NCI-H2227 (cell line): ENCODE measurements at regions not wholly inside any gene's neighbourhood (a gene's known extent, or its start where the extent isn't known, plus 50 kb on each side); places are given as distances from the start of the nearest gene placed in this dataset.

Experiments
- DNase-seq: peaks from one replicate; lab custom pipeline; 2025; ENCODE audit not compliant: unreplicated experiment; lab: John Stamatoyannopoulos, UW

DNA sequence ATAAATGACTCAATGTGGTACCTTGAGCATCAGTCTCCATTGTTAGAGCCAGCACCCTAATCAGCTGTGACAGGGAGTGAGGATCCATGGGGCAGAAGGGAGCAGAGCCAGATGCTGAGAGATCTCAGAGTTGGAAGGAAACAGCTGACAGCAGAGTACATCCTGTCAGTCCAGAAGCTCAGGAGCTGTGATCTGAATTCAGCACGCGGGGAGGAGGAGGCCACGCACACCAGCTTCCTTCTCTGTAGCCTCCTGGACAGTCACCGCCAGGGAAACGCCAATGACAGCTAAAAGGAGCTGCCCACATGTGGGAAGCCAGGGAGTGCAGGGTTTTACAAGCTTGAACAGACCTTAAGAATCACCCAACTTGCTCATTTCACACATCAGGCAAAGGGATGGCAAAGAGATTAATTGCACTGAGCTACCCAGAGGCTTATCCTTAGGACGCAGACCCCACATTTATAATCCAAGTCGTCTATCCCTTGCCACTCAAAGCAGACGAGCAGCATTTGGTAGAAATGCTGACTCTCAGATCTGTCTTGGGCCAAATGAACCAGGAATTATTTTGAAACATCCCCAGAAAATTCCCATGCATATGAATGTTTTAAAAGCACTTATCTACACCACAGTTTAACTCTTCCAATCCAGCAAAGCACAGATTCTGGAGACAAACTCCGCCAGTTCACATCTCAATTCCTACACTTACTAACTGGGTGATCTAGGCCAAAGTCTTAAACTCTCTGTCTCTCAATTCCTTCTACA is 322.6 kb upstream of the TMTC1 start:
- DNase-seq: no peak

DNA sequence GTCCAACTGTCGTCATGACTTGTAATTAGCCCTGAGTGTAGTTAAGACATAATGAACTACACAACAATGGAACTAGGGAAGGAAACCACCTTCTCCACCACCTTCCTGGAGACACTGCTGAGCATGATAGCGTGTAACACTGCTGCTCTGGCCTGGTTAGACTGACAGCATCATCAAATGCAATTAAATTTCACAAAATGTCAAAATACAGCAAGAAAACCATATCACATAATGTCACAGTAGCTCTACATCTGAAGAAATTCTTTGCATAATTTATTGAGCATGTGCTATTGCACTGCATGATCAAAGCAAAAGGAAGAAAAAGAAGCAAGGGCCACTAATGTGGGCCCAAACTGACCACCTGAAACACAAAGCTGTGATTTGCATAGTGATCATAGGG is 321.8 kb upstream of the TMTC1 start:
- DNase-seq: no peak

DNA sequence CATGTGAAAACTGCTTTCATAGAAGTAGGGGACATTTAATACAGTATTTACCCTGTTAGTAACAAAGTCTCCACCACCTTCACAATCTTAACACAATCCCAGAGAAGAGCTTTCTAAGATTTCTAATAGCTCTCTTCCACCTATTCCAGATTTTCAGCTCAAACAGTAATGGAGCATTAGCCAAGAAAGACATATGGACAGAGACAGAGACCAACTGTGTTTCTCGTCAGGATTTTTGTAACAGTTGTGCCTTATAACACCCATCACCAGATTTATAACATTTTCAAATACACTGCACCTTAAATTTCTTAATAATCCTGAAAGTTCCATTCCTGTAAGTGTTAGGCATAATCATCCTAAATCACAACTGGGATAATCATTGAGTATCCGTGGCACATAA is 321.2 kb upstream of the TMTC1 start:
- DNase-seq: no peak

DNA sequence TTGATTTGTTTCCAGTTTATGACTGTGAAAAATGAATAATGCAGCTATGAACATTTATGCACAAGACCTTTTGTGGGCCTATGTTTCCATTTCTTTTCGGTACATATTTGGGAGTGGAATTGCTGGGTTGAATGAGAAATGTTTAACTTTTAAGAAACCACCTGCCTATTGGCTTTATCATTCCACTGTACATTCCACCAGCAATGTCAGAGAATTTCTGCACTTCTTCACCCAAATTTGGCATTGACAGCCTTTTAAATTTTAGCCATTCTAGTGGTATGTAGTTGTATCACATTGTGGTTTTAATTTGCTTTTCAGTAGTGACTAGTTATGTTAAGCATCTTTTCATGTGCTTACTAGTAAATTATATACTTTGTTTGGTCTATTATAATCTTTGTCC is 317.0 kb upstream of the TMTC1 start:
- DNase-seq: no peak

DNA sequence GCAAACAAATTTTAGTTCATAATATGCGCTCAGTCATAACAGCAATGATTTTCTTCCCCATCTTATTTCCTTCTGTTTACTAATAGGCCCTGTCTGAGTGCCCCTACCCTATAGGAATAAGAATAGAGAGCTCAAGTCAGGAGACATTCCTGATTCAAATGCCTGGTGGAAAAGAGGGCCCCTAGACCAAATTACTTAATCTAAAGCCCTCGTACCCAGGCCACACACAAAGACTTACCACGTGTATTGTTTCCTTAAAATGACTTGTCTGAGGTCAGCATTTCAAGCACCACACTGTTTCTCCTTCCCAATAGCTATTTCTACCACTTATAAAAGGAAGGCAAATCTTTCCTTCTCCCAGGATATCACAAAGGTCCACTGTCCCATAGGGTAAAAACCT is 314.9 kb upstream of the TMTC1 start:
- DNase-seq: no peak

DNA sequence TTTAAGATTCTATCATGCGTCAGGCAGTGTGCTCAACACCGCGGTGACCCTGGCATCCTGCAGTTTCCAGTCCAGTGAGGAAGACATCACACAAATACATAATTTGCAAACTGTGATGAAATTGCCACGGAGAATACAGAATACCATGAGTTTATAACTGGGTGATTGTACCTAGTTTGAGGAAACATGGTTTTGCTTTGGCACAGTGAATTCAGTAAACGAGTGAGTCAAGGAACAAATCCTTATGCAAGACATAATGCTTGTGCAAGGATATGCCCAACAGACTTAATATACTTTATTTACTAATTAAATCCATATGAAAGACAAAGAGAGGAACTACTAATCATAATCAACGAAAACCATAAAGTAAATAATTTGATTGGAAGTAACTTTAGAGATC is 311.8 kb upstream of the TMTC1 start:
- DNase-seq: no peak

DNA sequence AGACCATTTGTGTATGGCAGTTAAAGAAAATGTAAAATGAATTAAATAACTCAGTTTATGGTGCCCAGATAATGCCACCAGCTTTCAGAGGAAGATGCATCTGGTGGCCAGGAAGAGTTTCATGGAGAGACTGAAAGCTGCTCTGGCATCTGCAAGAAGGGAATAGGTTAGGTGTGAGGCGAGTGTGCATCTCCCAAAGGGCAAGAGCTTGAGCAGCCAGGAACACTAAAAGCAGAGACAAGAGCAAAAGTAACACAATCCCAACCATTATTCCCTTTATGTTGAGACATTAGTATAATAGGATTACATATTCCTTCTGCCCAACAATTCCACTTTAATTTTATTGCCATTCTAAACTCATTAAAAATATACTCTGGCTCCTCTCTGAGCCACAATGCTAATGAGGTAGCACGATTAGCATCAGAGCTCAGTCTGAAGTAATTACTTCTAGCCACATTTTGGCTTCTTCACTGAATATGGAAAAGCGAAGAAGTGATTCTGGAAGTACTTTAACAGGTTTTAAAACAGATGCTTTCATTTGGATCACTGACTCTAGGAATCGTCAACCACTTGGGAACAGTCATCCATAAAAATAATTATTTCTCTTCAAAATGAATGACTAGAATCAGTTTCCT is 309.4 kb upstream of the TMTC1 start:
- DNase-seq: no peak

DNA sequence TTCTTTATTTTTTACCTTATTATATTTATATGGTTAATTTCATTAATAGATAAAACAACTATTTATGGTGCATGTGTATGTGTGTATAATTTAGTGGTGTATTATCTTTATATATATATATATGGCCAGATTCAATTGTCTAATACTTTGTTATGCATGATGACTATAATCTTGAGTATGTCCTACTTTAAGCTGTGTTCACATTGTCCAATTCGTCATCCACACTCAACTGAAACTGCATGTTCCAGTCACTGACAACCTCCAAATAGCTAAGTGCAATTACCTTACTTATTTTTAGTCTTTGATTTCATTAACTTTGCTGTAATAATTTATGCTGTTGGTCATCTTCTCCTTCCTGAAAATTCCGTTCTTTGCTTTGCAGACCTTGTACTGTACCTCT is 306.5 kb upstream of the TMTC1 start:
- no peak for DNase-seq

DNA sequence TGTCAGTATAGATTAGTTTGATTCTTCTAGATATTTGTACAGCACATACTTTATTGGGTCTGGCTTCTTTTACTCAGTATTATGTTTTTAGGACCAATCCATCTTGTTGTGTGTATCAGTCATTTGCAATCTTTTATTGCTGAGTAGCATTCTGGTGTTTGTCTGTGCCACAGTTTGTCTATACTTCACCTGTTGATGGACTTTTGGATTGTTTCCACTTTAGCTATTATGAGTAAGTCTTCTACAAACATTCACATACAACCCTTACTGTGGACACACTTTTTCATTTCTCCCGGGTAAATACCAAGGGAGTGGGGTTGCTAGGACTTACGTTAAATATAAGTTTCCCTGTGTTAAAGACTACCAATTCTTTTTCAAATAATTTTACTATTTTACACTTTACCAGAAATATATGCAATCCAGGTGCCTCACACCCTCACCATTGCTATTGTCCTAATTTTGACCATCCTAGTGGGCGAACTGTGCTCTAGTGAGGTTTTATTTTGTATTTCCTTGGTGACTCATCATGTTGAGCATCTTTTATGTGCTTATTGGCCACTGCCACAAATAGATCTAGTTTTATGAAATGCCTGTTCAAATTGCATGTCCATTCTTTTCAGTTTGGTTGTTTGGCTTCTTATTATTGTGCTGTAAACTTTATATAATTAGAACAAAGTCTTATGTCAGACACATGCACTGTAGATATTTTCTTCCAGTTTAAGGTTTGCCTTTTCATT is 304.7 kb upstream of the TMTC1 start:
- DNase-seq: no peak

DNA sequence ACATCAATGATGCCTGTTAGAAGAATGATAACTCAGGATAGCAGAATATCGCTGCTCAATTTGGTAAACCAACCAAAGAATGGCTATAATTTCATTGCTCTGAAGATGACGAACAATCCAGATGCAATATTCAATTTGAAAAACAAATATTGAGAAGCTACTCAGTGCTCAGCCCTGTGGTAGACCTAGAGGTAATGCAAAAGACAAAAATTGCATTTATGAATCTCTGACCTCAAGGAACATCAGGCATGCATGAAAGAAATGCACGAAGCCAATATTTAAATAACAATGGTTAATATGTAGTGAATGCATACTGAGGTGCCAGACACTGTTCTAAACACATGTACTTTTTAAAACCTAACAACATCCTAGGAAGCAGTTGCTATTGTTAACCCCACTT is 298.6 kb upstream of the TMTC1 start:
- DNase-seq: no peak

DNA sequence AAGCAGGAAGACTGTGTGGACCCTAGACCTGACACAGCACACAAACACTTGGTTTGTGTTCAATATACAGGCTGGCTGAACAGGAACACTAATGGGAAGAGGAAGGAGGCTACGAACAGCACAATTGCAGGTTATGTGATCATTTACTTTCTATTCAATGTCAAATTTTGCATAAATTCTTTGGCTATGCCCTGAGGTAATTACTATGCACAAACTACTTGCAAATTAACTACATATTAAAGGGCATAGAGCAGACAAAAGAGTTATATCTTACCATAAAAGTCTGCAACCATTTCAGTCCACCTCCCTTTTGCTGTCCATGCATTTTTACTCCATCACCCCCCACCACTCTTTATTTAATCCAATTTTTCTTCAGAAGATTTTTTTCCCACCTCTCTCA is 291.2 kb upstream of the TMTC1 start:
- no peak for DNase-seq

DNA sequence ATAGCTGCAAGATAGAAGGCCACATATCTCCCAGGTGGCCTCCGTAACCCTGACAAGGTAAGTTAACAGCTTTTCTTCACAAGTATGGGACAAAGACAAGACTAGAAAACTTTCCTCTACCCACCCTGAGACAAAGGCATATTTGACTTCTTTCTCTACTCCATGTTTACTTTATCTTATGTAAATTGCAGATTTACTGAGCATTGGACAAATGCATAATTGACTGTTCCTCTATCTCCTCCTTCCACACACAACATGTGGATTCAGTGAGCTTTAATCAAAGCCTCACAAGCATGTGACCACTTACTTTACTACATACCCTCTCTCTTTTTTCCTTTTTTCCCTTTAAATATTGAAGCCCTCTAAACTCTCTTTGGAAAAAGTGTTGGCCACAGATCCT is 289.1 kb upstream of the TMTC1 start:
- DNase-seq: no peak

DNA sequence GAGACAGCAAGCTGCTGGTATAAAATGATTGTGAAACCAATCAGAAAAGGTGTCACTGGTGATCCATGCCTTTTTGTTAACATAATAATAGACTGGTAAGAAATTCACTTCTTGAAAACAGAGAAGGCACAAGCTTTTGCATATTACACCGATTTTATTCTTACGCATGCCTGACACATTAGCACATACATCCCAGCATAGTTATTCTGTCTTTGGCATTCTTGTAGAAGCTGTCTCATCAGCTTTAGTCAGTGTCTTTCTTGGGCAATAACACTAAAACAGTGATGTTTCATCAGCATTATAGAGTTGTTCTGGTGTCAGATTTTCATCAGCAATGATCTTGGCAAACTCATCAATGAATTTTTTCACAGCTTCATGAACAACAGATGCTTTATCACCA is 283.4 kb upstream of the TMTC1 start:
- DNase-seq: no peak

DNA sequence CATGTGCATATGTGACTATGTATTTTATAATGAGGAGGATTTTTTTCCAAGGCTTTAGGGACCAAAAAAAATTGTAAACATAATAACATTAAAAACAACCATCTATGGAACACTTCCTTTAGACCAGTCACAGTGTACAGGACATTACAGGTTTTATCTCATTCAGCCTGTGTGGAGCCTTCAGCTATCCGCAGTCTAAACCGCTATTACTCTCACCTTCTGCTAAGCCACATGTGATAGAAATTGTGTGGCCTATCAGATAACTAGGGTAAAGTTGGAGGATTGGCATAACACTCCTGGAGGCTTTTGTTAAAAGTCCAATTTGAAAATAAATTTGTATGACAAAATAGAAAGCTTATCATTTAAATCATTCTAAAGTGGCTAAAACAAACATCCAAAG is 281.2 kb upstream of the TMTC1 start:
- no peak for DNase-seq

DNA sequence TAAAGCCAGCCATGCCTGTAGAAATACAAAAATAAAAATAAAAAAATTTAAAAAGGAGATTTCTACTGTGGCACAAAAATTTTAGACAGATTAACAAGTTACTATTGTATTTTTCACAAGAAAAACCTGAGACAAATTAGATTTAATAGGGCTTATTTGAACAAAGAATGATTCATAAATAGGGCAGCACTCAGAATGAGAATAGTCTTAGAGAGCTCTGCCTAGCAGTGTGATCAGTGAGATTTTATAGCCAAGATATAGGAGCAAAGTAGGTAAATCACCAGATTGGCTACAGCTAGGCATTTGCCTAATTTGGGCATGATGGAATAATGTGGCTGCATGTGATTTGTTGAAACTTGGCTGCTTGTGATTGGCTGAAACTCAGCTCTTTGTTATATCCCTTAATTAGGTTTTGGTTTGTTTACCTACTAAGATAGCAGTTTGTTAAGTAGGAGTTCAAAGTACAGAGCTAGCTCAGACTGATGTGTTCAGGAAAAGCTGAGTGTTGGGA is 279.7 kb upstream of the TMTC1 start:
- DNase-seq: no peak

DNA sequence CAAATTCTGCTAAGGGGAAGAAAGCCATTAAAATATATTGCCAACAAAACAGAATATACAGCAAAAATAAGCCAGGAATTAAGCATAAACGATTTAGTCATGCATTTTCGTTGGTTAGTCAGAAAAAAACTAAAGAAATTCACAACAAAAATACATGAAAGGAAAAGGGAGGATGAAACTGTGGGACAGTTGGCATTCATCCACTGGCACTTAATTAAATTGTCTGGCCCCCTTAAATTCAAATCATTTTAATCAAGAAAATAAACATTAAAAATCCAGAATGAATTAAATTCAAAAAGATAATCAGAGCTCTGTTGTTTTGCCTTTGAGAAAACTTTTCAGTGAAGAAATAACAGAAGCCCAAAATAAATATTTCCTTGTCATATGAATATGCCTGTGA is 264.6 kb upstream of the TMTC1 start:
- DNase-seq: no peak

DNA sequence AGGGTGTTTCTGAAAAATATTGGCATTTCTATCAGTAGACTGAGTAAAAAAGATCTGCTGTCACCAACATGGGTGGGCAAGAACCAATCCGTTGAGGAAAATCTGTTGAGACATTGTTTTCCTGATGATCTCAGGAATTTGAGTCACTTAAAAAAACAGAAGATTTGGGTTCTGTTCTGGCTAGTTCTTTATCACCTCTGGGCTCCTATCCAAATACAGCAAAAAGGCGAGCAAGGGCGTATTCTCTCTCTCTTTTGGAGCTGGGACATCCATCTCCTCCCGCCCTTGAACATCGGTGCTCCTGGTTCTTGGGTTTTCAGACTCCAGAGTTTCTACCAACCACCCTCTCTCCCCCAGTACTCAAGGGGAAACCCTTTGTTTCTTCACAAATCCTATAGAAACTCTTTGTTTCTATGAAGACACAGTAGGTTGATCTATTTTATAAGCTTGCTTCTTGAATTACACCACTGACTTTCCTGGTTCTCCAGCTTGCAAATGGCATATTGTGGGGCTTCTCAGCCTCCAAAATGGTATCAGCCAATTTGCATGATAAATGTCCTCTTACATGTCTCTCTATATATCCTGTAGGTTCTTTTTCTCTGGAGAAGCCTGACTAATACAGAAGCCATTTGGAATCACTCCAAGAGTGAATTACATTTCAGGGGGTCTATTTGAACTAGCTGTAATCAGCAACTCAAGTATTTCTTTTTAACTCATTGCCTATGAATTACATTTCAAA is 263.9 kb upstream of the TMTC1 start:
- no peak for DNase-seq

DNA sequence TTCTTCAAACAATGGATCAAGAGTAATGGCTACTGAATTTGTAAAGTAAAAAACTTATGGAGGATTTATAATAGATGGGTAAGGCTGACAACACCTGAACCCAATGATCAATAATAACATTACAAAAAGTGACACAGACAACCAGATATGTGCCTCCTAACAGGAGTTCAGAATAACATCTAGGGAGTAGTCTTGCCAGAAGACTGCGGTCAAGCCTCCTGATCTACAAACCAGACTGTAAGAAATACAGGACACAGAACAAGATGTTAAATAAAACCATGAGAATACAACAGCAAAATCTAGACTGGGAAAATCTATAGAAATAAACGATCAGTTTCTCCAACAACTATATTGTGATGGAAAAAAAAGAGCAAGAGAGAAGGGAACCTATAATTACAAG is 262.6 kb upstream of the TMTC1 start:
- no peak for DNase-seq

DNA sequence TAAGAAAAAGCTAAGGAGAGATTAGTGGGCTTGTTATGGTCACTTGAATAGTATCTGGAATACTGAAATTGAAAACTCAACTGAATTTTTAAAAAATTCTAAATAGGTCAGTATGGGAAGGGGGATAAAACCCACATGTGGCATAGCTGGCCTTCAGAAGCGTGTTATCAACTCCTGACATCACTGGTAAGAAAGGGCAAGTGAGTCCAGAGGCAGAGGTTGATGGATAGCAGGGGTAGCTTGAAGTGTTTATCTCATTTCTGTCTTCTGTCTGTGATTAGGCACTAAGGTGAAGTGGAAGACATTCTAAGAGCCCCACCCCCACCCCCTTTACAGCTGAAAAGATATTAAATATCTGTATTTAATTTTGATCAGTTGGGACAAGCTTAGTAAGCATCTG is 261.4 kb upstream of the TMTC1 start:
- no peak for DNase-seq

DNA sequence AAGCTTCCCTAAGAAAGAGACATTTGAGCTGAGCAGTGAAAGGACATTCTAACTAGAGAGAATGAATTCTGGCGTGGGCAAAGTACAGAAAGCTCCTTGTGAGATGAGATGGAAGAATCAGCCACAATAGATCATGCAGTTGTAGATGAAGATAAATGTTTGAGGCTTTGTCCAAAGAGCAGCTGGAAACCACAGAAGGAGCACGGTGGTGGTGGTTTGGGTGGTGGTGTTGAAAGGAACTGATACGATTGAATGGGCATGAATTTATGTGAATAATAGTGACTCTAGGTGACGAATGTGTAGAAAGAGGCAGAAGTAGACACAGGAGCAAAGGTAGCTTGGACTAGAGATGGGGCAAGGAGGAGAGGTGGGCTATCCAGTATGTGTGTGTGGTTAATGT is 260.5 kb upstream of the TMTC1 start:
- no peak for DNase-seq

DNA sequence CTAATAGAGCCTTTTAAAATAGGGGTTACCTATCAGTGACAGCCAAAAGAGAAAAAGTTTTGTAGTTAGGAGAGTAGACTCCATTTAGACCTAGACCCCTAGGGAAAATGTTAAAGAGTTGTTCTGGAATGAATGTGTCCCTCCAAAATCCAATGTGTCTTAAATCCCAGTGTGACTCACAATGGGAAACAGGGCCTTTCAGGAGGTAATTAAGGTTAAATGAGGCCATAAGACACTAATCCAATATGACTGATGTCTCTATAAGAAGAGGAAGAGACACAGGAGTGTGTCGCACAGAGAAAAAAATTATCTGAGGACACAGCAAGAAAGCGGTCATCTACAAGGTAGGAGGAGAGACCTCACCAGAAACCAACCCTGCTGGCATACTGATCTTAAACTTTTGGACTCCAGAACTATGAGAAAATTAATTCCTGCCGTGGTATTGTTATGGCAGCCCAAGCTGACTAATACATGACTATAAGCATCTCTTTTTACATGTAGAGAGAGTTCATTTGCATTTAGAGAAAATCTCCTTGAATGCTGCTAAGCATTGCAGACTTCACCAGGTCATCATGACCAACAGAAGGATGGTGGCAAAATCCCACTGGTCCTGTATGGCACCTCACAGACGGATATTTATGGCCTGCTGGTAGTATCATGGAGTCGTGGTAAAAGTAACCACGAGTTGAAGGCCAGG is 259.6 kb upstream of the TMTC1 start:
- no peak for DNase-seq
